AG09309 (cell line): ENCODE measurements at regions not wholly inside any gene's neighbourhood (a gene's known extent, or its start where the extent isn't known, plus 50 kb on each side); places are given as distances from the start of the nearest gene placed in this dataset.
"Not testable (repeated sequence)": the region's sequence is repeated elsewhere in the genome, so short reads cannot be mapped to it uniquely, and the experiment has no call there.

Experiments
- DNase-seq: peaks from one replicate; pipeline ENCODE4 v3.0.0-alpha.2; 2010; ENCODE audit warnings: low read depth
- H3K4me3 ChIP-seq: 2 replicates; pipeline ENCODE4 v1.5.1; 2011; ENCODE audit warnings: mild to moderate bottlenecking, low read depth, low read length, moderate library complexity; ENCODE audit not compliant: control insufficient read depth
- TF ChIP-seq, protein P1 (sequence below): IDR thresholded peaks from 2 replicates; pipeline ENCODE4 v1.5.1; 2011; ENCODE audit warnings: mild to moderate bottlenecking, low read depth, low read length, inconsistent platforms; ENCODE audit not compliant: insufficient read depth, control insufficient read depth; ENCODE audit errors: missing control alignments

DNA sequence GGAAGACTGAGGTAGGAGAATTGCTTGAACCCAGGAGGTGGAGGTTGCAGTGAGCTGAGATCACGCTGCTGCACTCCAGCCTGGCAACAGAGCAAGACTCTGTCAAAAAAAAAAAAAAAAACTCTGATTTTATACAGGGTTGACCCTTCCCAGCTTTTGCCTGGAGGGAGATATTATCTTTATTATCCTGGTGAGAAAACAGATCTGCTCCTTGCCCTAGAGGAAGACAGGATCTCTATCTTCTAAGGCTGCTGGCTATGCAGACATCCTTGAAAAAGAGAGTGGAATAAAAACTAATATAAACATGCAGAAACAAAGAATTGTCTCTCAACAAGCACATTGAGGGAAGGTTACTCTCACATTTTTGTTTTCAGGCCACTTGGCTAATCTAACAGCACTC lies 1503.4 kb upstream of the WWC1 start:
- TF ChIP-seq, protein P1, sequence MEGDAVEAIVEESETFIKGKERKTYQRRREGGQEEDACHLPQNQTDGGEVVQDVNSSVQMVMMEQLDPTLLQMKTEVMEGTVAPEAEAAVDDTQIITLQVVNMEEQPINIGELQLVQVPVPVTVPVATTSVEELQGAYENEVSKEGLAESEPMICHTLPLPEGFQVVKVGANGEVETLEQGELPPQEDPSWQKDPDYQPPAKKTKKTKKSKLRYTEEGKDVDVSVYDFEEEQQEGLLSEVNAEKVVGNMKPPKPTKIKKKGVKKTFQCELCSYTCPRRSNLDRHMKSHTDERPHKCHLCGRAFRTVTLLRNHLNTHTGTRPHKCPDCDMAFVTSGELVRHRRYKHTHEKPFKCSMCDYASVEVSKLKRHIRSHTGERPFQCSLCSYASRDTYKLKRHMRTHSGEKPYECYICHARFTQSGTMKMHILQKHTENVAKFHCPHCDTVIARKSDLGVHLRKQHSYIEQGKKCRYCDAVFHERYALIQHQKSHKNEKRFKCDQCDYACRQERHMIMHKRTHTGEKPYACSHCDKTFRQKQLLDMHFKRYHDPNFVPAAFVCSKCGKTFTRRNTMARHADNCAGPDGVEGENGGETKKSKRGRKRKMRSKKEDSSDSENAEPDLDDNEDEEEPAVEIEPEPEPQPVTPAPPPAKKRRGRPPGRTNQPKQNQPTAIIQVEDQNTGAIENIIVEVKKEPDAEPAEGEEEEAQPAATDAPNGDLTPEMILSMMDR = no peak
- DNase-seq = no peak
- no peak overlapping the region for H3K4me3 ChIP-seq

DNA sequence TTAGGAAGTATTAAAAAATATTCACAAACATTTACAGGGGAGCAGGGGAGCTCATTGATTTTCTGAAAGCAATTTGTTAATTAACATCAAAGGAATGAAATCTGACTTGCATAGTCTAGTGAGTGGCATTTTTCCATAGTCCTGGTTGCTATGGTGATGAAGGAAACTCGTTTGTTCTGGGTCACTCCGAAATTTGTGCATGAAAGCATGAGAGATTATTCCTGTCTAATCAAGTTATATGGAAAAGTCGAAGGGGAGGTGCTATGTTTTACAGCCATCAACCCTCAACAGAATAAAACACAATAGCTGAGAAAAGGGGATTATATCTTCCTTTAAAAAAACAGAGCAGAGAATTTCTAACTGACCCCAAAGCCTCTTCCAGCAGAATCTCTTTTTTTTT lies 1495.7 kb upstream of the WWC1 start:
- TF ChIP-seq, protein P1 = no peak
- no peak overlapping the region for H3K4me3 ChIP-seq
- no peak for DNase-seq

DNA sequence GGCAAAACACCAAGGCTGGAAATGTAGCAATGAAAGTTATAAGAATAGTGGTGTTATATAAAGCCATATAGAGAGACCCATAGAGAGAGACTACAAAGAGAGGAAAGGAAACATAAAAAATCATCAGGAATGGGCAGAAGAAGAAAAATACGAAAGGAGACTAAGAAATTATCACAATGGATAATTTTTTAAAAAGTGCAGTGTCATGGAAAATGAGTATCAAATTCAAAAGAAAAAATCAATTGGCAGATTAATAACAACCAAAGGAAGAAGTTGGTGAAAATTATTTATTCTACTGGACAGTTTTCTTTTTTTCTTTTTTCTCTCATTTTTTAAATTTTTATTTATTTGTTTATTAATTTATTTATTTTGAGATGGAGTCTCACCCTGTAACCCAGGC lies 1488.4 kb upstream of the WWC1 start:
- DNase-seq = no peak
- TF ChIP-seq, protein P1 = no peak
- no peak overlapping the region for H3K4me3 ChIP-seq

DNA sequence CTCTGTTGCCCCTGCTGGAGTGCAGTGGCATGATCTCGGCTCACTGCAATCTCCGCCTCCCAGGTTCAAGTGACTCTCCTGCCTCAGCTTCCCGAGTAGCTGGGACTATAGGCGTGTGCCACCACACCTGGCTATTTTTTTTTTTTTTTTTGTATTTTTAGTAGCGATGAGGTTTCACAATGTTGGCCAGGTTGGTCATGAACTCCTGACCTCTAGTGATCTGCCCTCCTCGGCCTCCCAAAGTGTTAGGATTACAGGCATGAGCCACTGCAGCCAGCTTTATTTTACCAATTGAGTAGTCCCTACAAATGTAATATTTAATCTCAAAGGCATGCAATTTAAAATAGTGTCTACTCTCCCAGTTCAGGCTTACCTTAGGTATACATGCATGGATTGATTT lies 1487.2 kb upstream of the WWC1 start:
- H3K4me3 ChIP-seq, DNase-seq: not testable (repeated sequence)

DNA sequence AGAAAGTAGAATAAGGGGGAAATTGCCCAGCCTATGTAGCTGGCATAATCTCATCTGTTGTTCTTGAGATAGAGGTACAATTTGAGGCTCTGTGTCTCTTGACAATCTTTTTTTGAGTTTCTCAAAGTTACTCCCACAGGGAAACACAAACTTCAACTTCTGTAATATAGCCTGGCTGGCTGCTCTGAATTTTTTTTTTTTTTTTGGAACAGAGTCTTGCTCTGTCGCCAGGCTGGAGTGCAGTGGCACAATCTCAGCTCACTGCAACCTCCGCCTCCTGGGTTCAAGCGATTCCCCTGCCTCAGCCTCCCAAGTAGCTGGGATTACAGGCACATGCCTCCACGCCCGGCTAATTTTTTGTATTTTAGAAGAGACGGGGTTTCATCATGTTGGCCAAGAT lies 1486.8 kb upstream of the WWC1 start:
- not testable (repeated sequence) for H3K4me3 ChIP-seq, DNase-seq

DNA sequence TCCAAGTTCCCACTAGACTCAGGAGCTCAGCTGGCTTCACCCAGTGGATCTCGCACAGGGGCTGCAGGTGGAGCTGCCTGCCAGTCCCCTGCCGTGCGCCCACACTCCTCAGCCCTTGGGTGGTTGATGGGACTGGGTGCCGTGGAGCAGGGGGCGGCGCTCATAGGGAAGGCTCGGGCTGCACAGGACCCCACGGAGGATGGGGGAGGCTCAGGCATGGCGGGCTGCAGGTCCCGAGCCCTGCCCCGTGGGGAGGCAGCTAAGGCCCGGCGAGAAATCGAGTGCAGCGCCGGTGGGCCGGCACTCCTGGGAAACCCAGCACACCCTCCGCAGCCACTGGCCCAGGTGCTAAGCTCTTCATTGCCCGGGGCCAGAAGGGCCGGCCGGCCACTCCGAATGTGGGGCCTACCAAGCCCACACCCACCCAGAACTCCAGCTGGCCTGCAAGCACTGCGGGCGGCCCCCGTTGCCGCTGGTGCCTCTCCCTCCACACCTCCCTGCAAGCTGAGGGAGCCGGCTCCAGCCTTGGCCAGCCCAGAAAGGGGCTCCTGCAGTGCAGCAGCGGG lies 1481.3 kb upstream of the WWC1 start:
- DNase-seq, H3K4me3 ChIP-seq: not testable (repeated sequence)

DNA sequence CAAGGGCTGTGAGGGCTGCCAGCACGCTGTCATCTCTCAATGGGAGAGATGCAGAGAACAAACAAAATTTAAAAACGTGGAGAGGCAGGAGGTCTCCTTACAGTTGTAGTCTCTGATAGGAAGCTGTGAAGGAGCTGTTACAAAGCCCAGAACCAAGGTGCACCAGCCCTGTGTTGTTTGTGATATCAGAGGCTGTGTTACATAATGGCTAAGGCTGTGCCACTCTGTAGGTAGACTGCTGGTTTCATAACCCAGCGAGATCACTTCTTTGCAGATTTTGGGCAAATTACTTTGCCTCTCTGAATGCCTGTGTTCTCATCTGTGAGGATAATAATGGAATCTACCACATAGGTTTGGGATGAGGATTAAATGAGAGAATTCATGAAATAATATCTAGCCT lies 1480.7 kb upstream of the WWC1 start:
- H3K4me3 ChIP-seq = no peak overlapping the region
- no peak for DNase-seq

DNA sequence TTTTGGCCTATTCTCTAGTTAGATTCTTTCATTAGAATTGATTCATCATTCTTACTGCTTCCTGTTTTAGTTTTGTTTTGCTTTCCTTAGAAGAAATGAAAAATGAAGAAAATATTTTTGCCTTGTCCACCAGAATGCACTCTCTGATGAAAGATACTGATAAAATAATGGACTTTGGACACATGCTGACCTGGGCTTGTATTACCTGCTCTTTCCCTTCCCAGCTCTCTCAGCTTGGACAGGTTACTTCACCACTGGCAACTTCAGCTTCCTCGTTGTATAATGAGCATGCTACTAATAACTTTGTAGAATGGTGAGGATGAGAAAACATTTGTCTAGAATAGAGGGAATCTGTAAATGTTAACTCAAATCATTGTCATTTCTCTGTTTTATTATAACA lies 1468.1 kb upstream of the WWC1 start:
- no peak for DNase-seq
- no peak overlapping the region for H3K4me3 ChIP-seq
- TF ChIP-seq, protein P1 = no peak

More for the DNA sequence above, 1480.7 kb upstream of the WWC1 start:
- TF ChIP-seq, protein P1 = no peak

DNA sequence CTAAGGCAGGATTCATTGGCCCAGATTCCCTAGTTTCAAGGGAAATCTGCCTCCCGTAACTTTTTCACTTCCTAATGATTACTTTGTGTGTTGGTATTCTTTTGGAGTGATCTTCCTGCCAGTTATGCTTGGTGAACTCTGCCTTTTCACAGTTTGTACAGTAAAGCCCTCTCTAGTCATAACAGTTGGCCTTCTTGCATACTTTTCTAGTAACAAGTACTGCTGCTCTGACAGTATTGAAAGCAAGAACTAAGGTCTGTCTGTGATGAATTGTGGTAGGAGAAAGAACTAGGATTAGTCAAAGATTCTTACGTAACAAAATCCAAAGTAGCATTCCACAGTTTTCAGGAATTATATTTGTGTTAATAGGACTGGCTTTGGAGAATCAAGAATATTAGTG lies 1457.2 kb upstream of the WWC1 start:
- TF ChIP-seq, protein P1 = no peak
- no peak for DNase-seq

More for the DNA sequence above, 1457.2 kb upstream of the WWC1 start:
- no peak overlapping the region for H3K4me3 ChIP-seq
